Caco-2 (cell line): ENCODE measurements at regions not wholly inside any gene's neighbourhood (a gene's known extent, or its start where the extent isn't known, plus 50 kb on each side); places are given as distances from the start of the nearest gene placed in this dataset.

Experiments
- BruUV-seq: library from RNA; stranded (reverse); fragments of 400-500 nt; replicated peaks from 2 replicates; lab custom pipeline; 2021; lab: Mats Ljungman, UMichigan
- CTCF ChIA-PET: fragments of 300-600 bp; sonication (Branson Sonifier 250); formaldehyde crosslinking; loops from one replicate; lab custom pipeline; 2022; ENCODE audit warnings: antibody characterized with exemption; lab: Charles Lee
- POLR2A ChIA-PET: fragments of 300-600 bp; sonication (Branson Sonifier 250); formaldehyde crosslinking; loops from one replicate; lab custom pipeline; 2022; ENCODE audit warnings: antibody characterized with exemption; lab: Charles Lee
- DNase-seq, 2 experiments: peaks; one replicate each; pipeline versions ENCODE4 v3.0.0 to v3.0.0-alpha.2; 2020 to 2022
- H3K27me3 ChIP-seq: replicated peaks from 2 replicates; pipeline ENCODE4 v1.6.0; 2011; ENCODE audit warnings: low read length; ENCODE audit not compliant: control insufficient read depth, insufficient read depth
- H3K36me3 ChIP-seq: 2 replicates; pipeline ENCODE4 v1.5.1; 2011; ENCODE audit warnings: low read length; ENCODE audit not compliant: control insufficient read depth, insufficient read depth
- H3K4me1 ChIP-seq: fragments of 250-450 bp; sonication (Bioruptor Pico); 2 replicates; pipeline ENCODE4 v1.5.1; 2020; ENCODE audit warnings: mild to moderate bottlenecking
- H3K4me3 ChIP-seq: 2 replicates; pipeline ENCODE4 v1.5.1; 2011; ENCODE audit warnings: low read depth, mild to moderate bottlenecking, control low read depth, low read length
- H3K9me3 ChIP-seq: fragments of 250-450 bp; sonication (Bioruptor Pico); 2 replicates; pipeline ENCODE4 v1.5.1; 2020; ENCODE audit warnings: mild to moderate bottlenecking, moderate library complexity
- H3K27ac Mint-ChIP-seq: one replicate; pipeline ENCODE4 v1.8.0; 2022; ENCODE audit warnings: mixed read lengths; ENCODE audit not compliant: unreplicated experiment
- H3K27me3 Mint-ChIP-seq: one replicate; pipeline ENCODE4 v1.8.0; 2022; ENCODE audit warnings: mixed read lengths; ENCODE audit not compliant: insufficient read depth, unreplicated experiment
- H3K36me3 Mint-ChIP-seq: one replicate; pipeline ENCODE4 v1.8.0; 2022; ENCODE audit warnings: mild to moderate bottlenecking, mixed read lengths; ENCODE audit not compliant: insufficient read depth, unreplicated experiment
- H3K4me1 Mint-ChIP-seq: one replicate; pipeline ENCODE4 v1.8.0; 2022; ENCODE audit warnings: low read depth, mixed read lengths; ENCODE audit not compliant: unreplicated experiment
- H3K4me3 Mint-ChIP-seq: one replicate; pipeline ENCODE4 v1.8.0; 2022; ENCODE audit warnings: mild to moderate bottlenecking, moderate library complexity, mixed read lengths; ENCODE audit not compliant: unreplicated experiment
- H3K9me3 Mint-ChIP-seq: one replicate; pipeline ENCODE4 v1.8.0; 2022; ENCODE audit warnings: mixed read lengths; ENCODE audit not compliant: unreplicated experiment
- CTCF ChIP-seq, 2 experiments: fragments of 200-600 bp in 1 of 2; IDR thresholded peaks; 1 replicate in 1 of 2; 2 replicates in 1 of 2; pipeline versions ENCODE4 v1.5.1 to v1.8.0; 2011 to 2022; ENCODE audit warnings: antibody characterized with exemption in 1 of 2, control low read depth in 1 of 2, inconsistent platforms in 1 of 2, low read depth in 1 of 2, low read length in 1 of 2, mild to moderate bottlenecking in 1 of 2, moderate library complexity in 1 of 2; ENCODE audit not compliant: insufficient read depth in 1 of 2, severe bottlenecking in 1 of 2, unreplicated experiment in 1 of 2
- intact Hi-C: fragments of 100-400 bp; cut with micrococcal nuclease; formaldehyde crosslinking; loops from one replicate; pipeline ENCODE4 v1.10.0; 2022; ENCODE audit not compliant: unreplicated experiment

- no TSS peak for BruUV-seq
- Mint-ChIP-seq H3K27ac (no peak overlapping the region), H3K4me3 (no peak overlapping the region), H3K27me3 (no peaks in the 10 kb centered on the region), H3K9me3 (peaks cover 11% of the 10 kb centered on the region), H3K36me3 (no peaks in the 10 kb centered on the region), H3K4me1 (peaks cover 10% of the 10 kb centered on the region)
- Histone ChIP-seq H3K36me3 (no peaks in the 10 kb centered on the region), H3K4me3 (no peak overlapping the region), H3K9me3 (peaks cover 8% of the 10 kb centered on the region; the same call in 1 of the 2 replicates), H3K27me3 (no peaks in the 10 kb centered on the region), H3K4me1 (no peaks in the 10 kb centered on the region)
- TF ChIP-seq CTCF (IDR thresholded peaks at IDR 0.05; ENCODE audit: insufficient read depth in 1 of 2, low read depth in 1 of 2, low read length in 1 of 2, severe bottlenecking in 1 of 2, unreplicated experiment in 1 of 2), result no peak
- ChIA-PET CTCF (no interaction called here), POLR2A (no interaction called here)
- intact Hi-C loops, result no loop called here
- DNase-seq, result no peak
These were observed 74.6 kb downstream of the DNTTIP2 start for GRCh38 chr1:93804412-93804811.

- Histone ChIP-seq H3K4me3 (no peak overlapping the region), H3K36me3 (no peaks in the 10 kb centered on the region), H3K9me3 (no peaks in the 10 kb centered on the region), H3K27me3 (no peaks in the 10 kb centered on the region), H3K4me1 (no peaks in the 10 kb centered on the region)
- intact Hi-C loops, result no loop called here
- peaks cover 10% of the 10 kb centered on the region for H3K4me1 Mint-ChIP-seq
- no peaks in the 10 kb centered on the region for H3K9me3 Mint-ChIP-seq
- H3K27me3 Mint-ChIP-seq, result no peaks in the 10 kb centered on the region
- no peak overlapping the region for H3K27ac Mint-ChIP-seq
- CTCF ChIA-PET, result no interaction called here
- POLR2A ChIA-PET, result no interaction called here
- H3K36me3 Mint-ChIP-seq, result no peaks in the 10 kb centered on the region
- peak in 1 of 2 experiments; percentile 7 for DNase-seq
- no peak overlapping the region for H3K4me3 Mint-ChIP-seq
- no peak for TF ChIP-seq CTCF (IDR thresholded peaks at IDR 0.05; ENCODE audit: insufficient read depth in 1 of 2, low read depth in 1 of 2, low read length in 1 of 2, severe bottlenecking in 1 of 2, unreplicated experiment in 1 of 2)
- BruUV-seq, result no TSS peak
These were observed 77.5 kb downstream of the DNTTIP2 start for GRCh38 chr1:93801471-93801870.

GRCh38 chr1:93800856-93801255, 78.2 kb downstream of the DNTTIP2 start:
- no TSS peak for BruUV-seq

More at GRCh38 chr1:93800856-93801255, 78.2 kb downstream of the DNTTIP2 start:
- no peaks in the 10 kb centered on the region for H3K27me3 Mint-ChIP-seq
- no peaks in the 10 kb centered on the region for H3K36me3 Mint-ChIP-seq
- no peak overlapping the region for H3K4me3 Mint-ChIP-seq
- no peaks in the 10 kb centered on the region for H3K9me3 ChIP-seq
- DNase-seq, result no peak
- CTCF ChIA-PET, result no interaction called here
- POLR2A ChIA-PET, result no interaction called here
- H3K27ac Mint-ChIP-seq, result no peak overlapping the region
- intact Hi-C loops, result no loop called here
- H3K27me3 ChIP-seq, result no peaks in the 10 kb centered on the region
- peaks cover 6% of the 10 kb centered on the region for H3K4me1 Mint-ChIP-seq
- H3K9me3 Mint-ChIP-seq, result no peaks in the 10 kb centered on the region
- no peak for TF ChIP-seq CTCF (IDR thresholded peaks at IDR 0.05; ENCODE audit: insufficient read depth in 1 of 2, low read depth in 1 of 2, low read length in 1 of 2, severe bottlenecking in 1 of 2, unreplicated experiment in 1 of 2)
- no peaks in the 10 kb centered on the region for H3K4me1 ChIP-seq
- H3K36me3 ChIP-seq, result no peaks in the 10 kb centered on the region
- H3K4me3 ChIP-seq, result no peak overlapping the region
